ENCODE measurements at regions not wholly inside any gene's neighbourhood (a gene's known extent, or its start where the extent isn't known, plus 50 kb on each side); places are given as distances from the start of the nearest gene placed in this dataset.

DNA sequence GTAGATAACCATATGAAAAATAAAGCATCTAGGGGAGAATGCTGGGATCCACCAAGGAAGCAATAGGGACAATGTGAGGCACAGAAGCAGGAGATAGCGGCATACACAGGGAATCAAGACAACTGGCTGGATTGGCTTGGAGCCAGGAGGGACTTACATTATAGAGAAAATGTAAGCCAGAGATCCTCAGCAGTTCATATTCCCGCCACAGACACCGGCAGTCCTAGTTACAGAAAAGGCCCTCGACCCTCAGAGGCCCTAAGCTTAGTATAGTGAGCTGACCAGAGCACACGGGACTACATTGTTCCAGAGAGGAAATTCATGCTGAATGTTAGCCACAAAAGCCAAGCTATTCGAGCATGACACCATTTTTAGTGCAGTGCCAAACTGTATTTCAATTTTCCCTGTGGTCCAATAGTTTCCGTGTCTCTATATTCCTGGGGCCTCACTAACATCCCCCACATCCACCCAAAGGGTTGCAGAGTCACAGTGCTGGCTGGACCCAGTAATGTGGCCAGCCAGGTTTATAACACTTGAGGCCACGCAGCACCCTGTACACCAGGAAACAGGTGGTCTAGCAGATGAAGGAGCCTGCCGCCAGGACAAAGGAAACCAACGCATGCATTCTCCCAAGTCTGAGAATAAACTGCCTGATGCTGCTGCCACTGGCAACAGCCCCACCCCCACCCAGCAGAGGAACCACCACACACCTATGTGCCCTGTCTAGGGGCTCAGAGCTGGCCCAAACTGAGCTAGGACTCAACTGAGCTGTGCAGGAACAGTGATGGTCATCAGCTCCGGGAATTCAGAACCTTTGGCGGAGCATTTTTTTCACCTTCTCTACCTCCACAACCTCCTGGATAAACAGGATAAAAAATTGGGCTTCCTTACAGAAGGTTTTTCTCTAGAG, 693.2 kb upstream of the CHD1 start:
- TF ChIP-seq, protein P1, sequence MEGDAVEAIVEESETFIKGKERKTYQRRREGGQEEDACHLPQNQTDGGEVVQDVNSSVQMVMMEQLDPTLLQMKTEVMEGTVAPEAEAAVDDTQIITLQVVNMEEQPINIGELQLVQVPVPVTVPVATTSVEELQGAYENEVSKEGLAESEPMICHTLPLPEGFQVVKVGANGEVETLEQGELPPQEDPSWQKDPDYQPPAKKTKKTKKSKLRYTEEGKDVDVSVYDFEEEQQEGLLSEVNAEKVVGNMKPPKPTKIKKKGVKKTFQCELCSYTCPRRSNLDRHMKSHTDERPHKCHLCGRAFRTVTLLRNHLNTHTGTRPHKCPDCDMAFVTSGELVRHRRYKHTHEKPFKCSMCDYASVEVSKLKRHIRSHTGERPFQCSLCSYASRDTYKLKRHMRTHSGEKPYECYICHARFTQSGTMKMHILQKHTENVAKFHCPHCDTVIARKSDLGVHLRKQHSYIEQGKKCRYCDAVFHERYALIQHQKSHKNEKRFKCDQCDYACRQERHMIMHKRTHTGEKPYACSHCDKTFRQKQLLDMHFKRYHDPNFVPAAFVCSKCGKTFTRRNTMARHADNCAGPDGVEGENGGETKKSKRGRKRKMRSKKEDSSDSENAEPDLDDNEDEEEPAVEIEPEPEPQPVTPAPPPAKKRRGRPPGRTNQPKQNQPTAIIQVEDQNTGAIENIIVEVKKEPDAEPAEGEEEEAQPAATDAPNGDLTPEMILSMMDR (IDR thresholded peaks at IDR 0.05; ENCODE audit: borderline replicate concordance, extremely low read depth, low read length, poor library complexity, severe bottlenecking), result no peak
- TF ChIP-seq EZH2 (IDR thresholded peaks at IDR 0.05; ENCODE audit: borderline replicate concordance, low read depth, low read length, severe bottlenecking), result no peak
